ENCODE measurements at regions not wholly inside any gene's neighbourhood (a gene's known extent, or its start where the extent isn't known, plus 50 kb on each side); places are given as distances from the start of the nearest gene placed in this dataset.

DNA sequence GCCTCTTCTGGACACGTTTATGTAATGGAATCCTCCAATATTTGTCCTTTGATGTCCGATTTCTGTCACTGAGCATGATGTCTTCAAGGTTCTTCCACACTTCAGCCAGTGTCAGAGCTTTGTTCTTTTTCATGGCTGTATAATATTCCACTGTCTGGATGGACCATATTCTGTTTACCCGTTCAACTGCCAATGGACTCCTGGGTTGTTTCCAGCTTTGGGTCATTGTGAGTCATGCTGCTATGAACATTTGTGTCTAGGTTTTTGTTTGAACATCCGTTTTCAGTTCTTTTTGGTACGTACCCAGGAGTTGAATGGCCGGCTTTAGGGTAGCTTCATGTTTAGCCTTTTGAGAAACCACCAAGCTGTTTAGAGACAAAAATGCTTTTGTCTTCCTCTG is 93.2 kb downstream of the SHOX start:
- Histone ChIP-seq H3K36me3 (ENCODE audit: insufficient read depth, low read length) (no peaks in the 10 kb centered on the region), H3K27me3 (ENCODE audit: control insufficient read depth in 1 of 2, insufficient read depth in 2 of 2, low read length in 2 of 2) (no peaks in the 10 kb centered on the region), H3K4me3 (ENCODE audit: low read length) (no peak overlapping the region), H3K4me1 (ENCODE audit: insufficient read depth, low read length) (no peaks in the 10 kb centered on the region), H3K27ac (ENCODE audit: low read depth in 1 of 2, low read length in 2 of 2) (no peak overlapping the region), H3K9me3 (ENCODE audit: control insufficient read depth in 1 of 2, insufficient read depth in 1 of 2, low read length in 2 of 2) (peaks cover 0 to 24% of the 10 kb centered on the region in 2 experiments)
- intact Hi-C loops (cut with DNase I, micrococcal nuclease) = no loop called here
- Mint-ChIP-seq H3K27ac (no peak overlapping the region), H3K27me3 (no peaks in the 10 kb centered on the region), H3K4me1 (ENCODE audit: low read depth) (no peaks in the 10 kb centered on the region), H3K9me3 (peaks cover 17% of the 10 kb centered on the region), H3K36me3 (ENCODE audit: low read depth) (no peaks in the 10 kb centered on the region), H3K4me3 (no peak overlapping the region)
- ATAC-seq (ENCODE audit: poor library complexity) = no peak
- TF ChIP-seq, protein P1, sequence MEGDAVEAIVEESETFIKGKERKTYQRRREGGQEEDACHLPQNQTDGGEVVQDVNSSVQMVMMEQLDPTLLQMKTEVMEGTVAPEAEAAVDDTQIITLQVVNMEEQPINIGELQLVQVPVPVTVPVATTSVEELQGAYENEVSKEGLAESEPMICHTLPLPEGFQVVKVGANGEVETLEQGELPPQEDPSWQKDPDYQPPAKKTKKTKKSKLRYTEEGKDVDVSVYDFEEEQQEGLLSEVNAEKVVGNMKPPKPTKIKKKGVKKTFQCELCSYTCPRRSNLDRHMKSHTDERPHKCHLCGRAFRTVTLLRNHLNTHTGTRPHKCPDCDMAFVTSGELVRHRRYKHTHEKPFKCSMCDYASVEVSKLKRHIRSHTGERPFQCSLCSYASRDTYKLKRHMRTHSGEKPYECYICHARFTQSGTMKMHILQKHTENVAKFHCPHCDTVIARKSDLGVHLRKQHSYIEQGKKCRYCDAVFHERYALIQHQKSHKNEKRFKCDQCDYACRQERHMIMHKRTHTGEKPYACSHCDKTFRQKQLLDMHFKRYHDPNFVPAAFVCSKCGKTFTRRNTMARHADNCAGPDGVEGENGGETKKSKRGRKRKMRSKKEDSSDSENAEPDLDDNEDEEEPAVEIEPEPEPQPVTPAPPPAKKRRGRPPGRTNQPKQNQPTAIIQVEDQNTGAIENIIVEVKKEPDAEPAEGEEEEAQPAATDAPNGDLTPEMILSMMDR (IDR thresholded peaks at IDR 0.05) = no peak
- ChIA-PET POLR2A (no interaction called here), CTCF (no interaction called here)
- DNase-seq = no peak

GRCh38 chrX:721354-721753 is 90.8 kb downstream of the SHOX start:
- no peak overlapping the region for H3K4me3 Mint-ChIP-seq
- no peaks in the 10 kb centered on the region for H3K36me3 ChIP-seq (ENCODE audit: insufficient read depth, low read length)
- H3K36me3 Mint-ChIP-seq (ENCODE audit: low read depth) = no peaks in the 10 kb centered on the region
- peaks cover 21% of the 10 kb centered on the region for H3K9me3 Mint-ChIP-seq
- intact Hi-C loops (cut with DNase I, micrococcal nuclease) = no loop called here
- no peaks in the 10 kb centered on the region for H3K27me3 Mint-ChIP-seq
- no peaks in the 10 kb centered on the region for H3K4me1 Mint-ChIP-seq (ENCODE audit: low read depth)
- no peak for ATAC-seq (ENCODE audit: poor library complexity)
- POLR2A ChIA-PET = no interaction called here
- H3K9me3 ChIP-seq (ENCODE audit: control insufficient read depth in 1 of 2, insufficient read depth in 1 of 2, low read length in 2 of 2) = peaks cover 0 to 33% of the 10 kb centered on the region in 2 experiments
- TF ChIP-seq, protein P1 (IDR thresholded peaks at IDR 0.05) = no peak
- CTCF ChIA-PET = no interaction called here
- H3K4me1 ChIP-seq (ENCODE audit: insufficient read depth, low read length) = no peaks in the 10 kb centered on the region
- H3K4me3 ChIP-seq (ENCODE audit: low read length) = no peak overlapping the region
- no peaks in the 10 kb centered on the region for H3K27me3 ChIP-seq (ENCODE audit: control insufficient read depth in 1 of 2, insufficient read depth in 2 of 2, low read length in 2 of 2)
- no peak overlapping the region for H3K27ac ChIP-seq (ENCODE audit: low read depth in 1 of 2, low read length in 2 of 2)
- no peak overlapping the region for H3K27ac Mint-ChIP-seq
- DNase-seq = no peak

- ChIA-PET CTCF (no interaction called here), POLR2A (no interaction called here)
- H3K4me3 ChIP-seq (ENCODE audit: low read length) = no peak overlapping the region
- H3K9me3 ChIP-seq (ENCODE audit: control insufficient read depth in 1 of 2, insufficient read depth in 1 of 2, low read length in 2 of 2) = peaks cover 0 to 31% of the 10 kb centered on the region in 2 experiments
- intact Hi-C loops (cut with DNase I, micrococcal nuclease) = no loop called here
- DNase-seq (no peak), ATAC-seq (ENCODE audit: poor library complexity) (no peak)
- Mint-ChIP-seq H3K4me1 (ENCODE audit: low read depth) (no peaks in the 10 kb centered on the region), H3K4me3 (no peak overlapping the region), H3K36me3 (ENCODE audit: low read depth) (no peaks in the 10 kb centered on the region), H3K27me3 (no peaks in the 10 kb centered on the region), H3K9me3 (peaks cover 21% of the 10 kb centered on the region), H3K27ac (no peak overlapping the region)
- no peaks in the 10 kb centered on the region for H3K27me3 ChIP-seq (ENCODE audit: control insufficient read depth in 1 of 2, insufficient read depth in 2 of 2, low read length in 2 of 2)
- no peaks in the 10 kb centered on the region for H3K36me3 ChIP-seq (ENCODE audit: insufficient read depth, low read length)
- no peaks in the 10 kb centered on the region for H3K4me1 ChIP-seq (ENCODE audit: insufficient read depth, low read length)
- TF ChIP-seq, protein P1 (IDR thresholded peaks at IDR 0.05) = no peak
- no peak overlapping the region for H3K27ac ChIP-seq (ENCODE audit: low read depth in 1 of 2, low read length in 2 of 2)
Measured at GRCh38 chrX:720825-721224, 90.2 kb downstream of the SHOX start.

All from CD4-positive, alpha-beta T cell (primary cell).